KG1 (cell line): ENCODE measurements at regions not wholly inside any gene's neighbourhood (a gene's known extent, or its start where the extent isn't known, plus 50 kb on each side); places are given as distances from the start of the nearest gene placed in this dataset.
"Not testable (repeated sequence)": the region's sequence is repeated elsewhere in the genome, so short reads cannot be mapped to it uniquely, and the experiment has no call there.

Experiments used
- DNase-seq: peaks from one replicate; lab custom pipeline; 2025; lab: John Stamatoyannopoulos, UW

DNA sequence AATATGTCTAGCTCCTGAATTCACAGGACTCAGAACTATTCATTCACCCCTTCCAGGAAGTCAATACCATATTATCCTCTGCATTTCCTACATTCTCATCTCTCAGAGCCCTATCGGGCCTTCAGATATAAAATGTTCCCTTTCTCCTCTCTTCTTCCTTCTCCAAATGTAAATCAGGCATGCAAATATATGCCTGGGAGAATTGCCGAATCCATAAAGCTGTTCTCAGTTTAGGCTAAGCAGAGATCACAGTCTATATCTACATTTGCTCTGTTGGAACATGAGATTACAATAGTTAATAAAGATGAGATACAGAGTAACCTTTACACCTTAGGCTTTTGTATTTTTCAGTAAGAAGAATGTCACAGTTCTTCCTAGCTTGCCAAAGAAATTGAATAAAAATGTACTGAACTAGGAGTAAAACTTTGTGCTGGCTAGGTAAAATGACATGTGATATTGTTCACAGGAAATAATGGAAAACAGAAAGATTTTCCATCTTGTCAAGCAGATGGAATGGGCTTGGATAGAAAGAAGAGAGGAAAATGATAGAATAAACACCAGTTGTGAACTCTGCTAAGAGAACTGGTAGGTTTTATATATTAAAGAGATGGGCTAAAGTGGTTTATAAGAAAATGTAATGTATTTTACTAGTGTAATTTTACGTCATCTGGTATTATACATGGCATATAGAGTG is 161.5 kb downstream of the NRIP1 start:
- DNase-seq: no peak

DNA sequence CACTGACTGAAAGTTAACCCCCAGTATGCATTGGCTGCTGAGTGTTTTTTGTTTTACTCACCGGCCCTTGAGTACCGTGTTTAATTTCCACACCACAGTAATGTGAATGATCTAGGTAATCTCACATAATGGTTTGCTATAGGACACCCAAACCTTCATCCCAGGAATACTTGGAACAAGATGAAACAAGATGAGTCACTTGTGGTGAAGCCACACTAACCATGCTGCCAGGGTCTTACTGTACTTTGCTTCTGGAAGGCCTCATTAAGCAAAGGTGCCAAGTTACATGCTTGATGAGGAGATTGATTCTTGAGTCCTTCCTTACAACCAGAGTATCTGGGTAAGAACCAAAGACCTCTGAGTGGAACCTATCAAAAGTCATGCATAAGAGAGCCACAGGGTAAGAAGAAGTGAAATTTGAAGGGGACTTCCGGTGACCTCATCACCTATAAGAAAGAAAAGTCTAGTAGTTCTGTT is 163.3 kb downstream of the NRIP1 start:
- no peak for DNase-seq

DNA sequence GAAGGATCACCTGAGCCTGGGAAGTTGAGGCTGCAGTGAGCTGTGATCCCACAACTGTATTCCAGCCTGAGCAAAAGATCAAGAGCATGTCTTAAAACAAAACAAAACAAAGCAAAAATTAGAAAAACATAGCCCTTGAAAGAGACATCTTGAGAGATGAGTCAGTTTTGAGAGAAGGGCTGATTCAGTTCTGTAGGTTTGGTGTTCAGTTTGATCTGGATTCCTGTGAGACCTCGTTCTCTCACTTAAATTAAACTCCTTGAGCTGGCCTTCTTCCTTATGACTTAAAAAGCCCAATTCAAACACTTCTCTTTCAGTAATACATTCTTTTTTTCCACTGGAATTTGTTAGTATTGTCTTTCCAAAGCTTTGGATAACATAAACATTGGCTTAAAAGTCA is 164.2 kb downstream of the NRIP1 start:
- DNase-seq: no peak

DNA sequence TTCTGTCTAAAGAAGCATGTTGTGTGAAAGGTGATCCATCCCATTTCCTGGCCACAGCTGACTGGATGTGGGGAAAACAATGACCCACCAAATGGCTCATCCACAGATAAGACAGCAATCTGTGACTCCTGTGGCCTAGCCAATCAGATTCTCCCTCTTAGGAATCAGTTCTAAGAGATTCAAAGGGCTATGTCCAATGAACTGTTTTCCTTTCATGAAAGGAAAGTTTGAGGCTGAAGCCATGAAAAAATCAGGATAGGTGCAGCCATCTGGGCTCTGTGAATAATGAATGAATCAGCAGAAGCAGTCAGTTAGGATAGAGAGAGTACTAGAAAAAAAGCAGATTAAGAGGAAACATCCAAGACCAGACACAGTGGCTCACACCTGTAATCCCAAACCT is 164.7 kb downstream of the NRIP1 start:
- no peak for DNase-seq

DNA sequence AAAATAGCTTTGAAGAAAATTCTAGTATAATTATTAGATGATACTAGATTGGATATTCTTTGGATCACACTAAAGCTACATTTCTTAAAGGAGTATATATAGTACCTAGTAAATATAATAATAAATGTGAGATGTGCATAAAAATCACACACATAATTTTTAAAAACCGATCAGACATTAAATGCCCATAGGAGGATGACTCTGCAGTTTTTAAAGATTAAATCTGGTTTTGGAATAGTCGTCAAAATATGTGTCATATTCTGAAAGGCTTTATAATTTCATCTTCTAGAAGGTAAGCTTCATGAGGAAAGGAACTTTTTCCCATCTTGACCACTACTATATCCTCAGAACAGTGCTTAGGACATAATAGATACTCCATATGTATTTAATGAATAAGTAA is 169.0 kb downstream of the NRIP1 start:
- DNase-seq: no peak

DNA sequence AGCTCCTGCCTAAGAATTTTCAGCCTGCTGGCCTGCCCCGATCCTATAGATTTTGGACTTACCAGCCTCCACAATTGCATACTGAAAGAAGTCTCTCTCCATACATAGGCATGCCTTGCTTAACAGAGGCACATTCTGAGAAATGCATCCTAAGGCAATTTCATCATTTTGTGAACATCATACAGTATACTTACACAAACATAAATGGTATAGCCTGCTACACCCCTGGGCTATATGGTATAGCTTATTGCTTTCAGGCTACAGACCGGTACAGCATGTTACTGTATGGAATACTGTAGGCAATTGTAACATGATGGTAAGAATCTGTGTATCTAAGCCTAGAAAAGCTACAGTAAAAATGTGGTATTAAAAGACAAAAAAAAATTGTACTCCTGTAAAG is 174.7 kb downstream of the NRIP1 start:
- no peak for DNase-seq

DNA sequence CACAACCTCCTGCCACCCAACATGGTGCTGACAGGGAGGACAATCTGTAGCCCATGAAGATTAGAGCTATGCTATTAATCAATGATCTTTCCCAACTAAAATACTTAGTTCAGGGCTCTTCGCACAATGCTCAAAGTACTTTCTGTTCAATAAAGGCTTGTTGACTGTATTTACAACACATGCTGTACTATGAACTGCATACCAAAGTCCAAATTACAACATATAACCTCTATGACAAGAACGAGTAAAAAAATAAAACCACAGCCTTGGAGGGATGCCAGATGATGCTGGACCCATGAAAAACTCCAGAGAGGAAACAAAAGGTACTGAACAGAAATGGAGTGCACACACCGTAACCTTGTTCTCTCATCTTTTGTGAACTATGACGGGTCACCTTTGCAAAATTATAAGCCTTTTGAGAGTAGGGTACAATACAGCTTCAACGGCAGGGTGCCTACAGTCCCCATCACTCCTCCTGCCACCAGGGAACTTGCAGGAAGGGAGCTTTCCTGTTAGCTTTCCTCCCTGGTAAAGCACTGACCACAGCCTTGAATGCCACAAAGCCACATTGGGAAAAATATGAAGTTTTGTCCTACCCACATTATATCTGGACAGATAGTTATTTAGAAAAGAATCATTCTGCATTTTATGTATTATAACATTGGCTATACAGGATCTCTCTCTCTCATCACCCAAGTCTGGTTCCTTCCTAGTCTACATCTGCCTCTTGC is 175.6 kb downstream of the NRIP1 start:
- no peak for DNase-seq

DNA sequence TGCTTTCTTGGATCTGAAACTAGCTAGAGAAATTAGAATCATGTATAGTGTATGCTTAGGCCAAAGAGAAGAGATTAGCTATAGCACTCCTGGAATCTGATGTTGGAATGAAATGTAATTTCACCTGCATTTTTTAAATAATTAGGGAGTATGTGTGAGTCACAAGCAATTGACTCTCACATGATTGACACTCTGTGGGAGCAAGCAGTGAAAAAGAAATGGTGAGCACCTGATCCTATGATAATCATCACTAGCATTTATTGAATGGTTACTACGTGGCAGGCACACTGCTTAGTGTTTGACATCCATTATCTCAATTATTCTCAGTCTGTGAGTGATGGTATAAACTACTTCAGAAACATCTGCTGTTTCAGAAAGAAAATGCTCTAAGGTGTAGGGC is 176.6 kb downstream of the NRIP1 start:
- no peak for DNase-seq

DNA sequence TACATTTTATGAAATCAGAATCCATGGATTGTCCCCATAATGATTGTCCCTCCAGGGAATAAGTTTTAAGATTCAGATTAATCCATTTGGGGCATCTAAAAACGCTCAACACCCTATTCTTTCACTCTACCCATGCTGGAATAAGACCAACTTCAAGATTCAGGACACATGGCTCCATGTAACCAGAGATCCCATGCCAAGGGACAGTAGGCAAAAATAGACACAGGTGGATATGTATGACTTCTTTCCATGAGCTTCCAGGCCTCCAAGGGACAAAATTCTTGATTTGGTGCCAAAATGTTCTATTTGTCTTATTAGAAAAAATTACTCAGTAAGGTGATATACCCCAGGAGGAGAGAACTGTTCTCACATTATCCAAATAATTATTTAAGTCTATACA is 178.8 kb downstream of the NRIP1 start:
- no peak for DNase-seq

DNA sequence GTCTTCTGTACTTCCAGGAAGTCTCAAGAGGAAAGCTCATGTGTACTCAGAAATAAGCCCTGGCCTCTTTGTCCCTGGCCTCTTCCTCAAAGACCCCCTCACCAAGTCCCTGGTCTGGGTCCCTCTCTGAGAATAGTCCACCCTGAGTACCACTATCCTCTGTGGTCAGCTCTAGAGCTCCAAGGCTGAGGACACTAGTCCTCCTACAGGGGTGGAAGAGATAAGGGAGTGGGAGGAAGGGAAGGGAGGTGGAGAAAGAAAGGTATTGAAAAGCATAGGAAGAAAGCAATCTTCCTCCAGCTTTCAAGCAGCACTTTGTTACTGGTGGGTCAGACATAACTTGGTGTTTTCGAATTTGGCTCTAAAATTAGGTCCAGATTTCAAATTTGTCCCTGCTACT is 181.4 kb downstream of the NRIP1 start:
- no peak for DNase-seq

DNA sequence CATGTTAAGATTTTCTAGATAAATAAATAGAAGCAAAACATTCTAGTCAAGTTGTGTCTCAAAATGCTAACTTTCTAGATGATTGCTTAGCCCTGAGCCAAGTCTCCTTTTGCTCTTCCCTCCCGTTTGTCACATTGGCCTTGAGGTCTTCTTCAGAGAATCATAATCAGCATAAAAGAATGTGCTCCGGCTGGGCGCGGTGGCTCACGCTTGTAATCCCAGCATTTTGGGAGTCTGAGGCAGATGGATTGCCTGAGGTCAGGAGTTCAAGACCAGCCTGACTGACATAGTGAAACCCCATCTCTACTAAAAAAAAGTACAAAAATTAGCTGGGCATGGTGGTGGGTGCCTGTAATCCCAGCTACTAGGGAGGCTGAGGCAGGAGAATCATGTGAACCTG is 182.3 kb downstream of the NRIP1 start:
- not testable (repeated sequence) for DNase-seq

DNA sequence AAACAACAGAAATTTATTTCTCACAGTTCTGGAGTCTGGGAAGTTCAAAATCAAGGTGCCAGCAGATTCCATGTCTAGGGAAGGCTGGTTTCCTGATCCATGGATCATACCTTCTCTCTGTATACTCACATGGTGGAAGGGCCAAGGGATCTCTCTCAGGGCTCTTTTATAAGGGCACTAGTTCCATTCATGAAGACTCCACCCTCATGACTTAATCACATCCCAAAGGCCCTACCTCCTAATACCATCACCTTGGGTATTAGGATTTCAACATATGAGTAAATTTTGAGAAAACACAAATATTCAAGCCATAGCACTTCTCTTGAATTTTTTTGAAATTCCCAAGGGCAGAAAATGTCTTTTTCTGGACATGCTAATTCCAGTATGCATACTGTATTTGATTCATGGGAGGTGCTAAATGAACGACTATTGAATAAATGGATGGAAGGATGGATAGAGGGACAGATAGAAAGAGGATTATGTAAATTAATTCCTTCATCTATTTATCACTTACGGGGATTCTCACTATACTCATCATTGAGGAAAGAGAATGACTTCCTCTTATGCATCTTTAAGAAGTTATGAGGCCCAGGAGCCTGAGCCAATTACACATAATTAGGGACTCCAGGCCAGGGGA is 182.8 kb downstream of the NRIP1 start:
- no peak for DNase-seq

DNA sequence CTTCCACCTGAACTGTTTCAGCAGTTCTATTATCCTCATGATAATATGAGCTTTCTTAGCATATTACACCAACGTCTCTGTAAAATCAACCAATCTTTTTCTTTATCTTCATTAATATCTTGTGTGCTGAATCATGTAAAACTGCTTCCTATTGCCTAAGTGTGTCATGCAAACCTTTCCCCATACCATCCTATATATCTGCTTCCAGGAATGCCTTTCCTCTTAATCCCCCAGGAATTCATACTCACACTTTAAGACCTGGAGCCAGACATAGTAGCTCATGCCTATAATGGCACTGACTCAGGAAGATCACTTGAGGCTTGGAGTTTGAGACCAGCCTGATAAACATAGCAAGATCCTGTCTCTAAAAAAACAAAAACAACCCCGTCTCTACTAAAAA is 183.9 kb downstream of the NRIP1 start:
- DNase-seq: no peak

DNA sequence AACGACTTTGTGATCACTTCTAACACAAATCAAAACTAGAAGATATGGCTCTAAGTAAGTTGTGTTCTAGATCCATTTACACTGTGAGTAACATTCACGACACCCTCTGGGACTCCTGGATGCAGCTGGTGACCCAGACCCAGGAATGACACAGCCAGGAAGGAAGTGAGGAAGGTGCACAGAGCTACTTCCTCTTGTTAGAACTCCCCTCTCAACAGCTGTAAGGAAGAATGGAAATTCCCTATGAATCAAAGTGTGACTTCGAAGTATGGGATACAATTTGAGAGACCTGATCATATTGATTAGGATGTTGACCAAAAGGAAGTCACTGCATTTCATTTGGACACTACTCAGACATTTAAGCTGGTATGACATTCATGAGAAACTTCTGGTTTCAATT is 185.3 kb downstream of the NRIP1 start:
- no peak for DNase-seq

DNA sequence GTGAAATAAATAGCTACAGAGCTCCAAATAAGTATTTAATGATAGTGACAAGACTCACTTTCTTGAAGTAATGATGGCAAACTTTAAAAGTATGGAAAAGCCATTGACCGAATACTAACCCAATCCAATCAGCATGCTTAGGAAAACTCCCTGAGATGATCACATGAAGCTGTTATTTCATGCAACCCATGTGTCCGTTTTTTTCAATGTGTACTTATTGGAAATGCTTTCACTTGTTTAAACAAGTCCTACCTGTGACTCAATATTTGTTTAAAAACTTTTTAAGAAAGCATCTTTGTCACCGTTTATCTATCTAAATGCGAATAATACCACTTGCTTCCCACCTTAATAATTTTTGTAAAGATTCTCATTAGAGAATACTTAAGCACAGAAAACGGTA is 185.8 kb downstream of the NRIP1 start:
- no peak for DNase-seq

DNA sequence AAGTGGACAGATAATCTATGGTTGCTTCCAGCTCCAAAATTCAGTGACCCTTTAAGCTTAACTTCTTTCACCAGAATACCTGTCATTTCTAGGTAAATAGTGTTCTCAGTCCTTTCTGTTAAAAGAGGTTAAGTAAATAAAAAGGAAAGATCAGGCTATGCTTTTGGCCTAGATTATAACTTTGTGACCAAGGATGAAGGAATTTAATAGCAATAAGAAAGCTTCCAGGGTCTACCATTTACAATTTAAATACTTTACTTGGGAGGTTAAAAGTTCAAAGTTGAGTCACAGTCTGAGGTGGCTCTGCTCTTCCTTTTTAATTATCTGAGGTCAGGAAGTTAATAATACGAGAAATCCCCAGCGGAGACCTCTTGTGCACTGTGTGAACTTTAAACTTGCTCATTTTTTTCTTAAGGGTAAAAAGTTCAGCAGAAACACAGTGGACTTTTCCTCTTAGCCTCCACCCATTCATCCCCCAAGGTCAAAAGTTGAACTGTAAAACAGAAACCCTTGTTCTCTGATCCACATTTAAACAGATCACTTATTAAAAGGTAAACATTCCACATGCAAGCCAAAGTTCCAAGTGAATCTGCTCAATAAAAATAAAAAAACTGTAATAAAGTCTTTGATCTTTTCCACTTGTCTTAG is 187.1 kb downstream of the NRIP1 start:
- no peak for DNase-seq

DNA sequence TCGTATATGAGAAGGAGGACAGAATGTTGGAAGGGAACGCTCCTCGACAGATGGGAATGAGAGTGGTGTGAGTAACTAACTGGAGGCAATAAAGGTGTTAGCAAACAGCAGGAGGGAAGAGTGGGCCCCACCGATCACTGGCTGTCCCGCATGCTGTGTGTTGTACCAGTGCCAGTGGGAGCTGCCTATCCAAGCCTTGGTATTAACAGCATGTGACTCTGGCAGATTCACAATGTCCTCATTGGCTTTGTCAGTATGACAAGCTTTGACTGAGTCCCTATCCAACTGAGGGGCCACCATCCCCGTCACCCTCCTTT is 188.3 kb downstream of the NRIP1 start:
- no peak for DNase-seq

DNA sequence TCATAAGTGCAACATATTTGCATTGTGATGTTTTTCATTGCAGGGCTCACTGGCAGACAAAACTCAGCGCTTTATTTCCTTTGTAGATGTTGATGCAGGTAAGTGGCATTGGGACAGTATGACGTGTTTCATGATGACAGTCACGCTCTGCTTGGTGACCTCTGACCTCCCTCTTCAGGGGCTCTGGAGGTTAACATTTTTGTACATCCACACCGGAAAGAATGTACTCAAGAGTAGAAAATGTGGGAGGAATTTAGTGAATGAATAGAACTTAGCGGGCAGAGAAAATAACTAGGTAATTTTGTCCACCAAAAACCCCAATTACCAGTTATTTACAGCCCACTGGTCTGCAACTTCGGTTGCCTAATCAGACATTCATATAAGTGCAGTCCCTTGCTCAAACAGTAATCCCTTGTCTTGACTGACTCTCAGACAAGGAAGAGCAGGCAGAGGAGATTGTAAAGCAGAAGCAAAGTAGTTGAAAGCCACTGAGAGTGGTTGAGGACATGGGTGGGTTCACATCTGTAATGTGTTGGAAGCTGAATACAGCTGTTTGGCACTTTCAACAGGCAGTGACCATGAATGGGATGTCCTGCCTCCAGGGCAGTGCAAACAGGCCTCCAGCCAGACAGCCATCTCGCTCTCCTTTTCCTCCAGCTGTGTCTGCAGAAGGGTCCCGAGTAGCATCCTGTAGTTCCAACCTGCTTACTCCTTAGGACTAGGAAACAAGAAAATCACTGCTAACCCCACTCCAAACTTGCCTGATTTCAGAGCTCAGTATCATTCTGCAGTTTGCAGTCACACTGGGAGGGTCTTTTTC is 188.9 kb downstream of the NRIP1 start:
- DNase-seq: no peak

DNA sequence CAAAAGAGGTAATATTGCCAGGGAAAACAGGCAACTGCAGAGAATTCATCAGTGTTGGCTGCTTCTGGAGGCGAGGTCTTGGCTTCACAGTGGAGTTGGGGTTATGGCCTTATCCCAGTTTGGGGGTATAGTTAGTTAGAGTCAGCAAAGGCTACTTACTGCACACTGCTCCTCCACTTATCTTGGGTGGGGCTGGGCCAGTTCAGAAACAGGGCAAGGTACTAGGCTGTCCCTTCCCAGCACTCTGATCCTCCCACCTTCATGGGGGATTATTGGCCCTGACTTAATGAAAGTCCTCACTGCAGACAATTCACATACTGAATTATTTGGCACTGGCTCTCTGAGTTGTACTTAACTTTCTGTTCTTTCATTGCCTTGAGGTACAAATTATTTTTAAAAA is 189.6 kb downstream of the NRIP1 start:
- DNase-seq: no peak

DNA sequence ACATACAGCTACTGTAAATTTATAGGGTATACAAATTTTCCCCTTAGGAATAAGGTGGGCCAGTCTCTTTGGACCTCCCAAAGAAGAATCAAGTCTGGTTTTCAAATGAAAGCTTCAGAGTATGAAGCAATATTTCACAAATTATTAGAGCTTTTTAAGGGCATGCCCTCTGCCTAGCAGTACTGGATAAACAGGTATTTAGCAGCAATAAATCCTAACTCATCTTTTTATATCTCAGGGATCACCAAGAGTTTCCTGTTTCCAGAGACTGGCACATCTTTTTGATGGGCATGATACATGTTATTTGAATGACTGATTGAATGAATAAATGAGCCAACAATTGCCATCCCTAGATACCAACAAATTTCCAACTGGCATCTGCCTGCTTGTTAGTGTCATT is 190.4 kb downstream of the NRIP1 start:
- no peak for DNase-seq

DNA sequence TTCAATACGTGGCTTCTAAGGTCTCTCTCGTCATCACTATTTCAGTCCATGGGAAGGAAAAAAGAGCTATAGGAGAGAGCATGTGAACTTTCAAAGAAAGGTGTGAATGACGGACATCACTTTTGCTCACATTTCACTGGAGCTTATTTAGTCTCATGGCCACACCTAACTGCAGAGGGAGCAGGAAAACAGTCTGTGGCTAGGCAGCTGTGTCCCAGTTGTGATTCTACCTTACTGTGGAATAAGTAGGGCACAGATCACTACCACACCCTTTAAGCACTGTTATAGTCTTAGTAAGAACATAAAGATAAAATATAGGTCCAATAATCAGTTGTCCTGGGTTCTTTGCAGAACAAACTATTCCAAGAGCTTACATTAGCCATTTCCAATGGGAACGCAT is 192.9 kb downstream of the NRIP1 start:
- DNase-seq: no peak

DNA sequence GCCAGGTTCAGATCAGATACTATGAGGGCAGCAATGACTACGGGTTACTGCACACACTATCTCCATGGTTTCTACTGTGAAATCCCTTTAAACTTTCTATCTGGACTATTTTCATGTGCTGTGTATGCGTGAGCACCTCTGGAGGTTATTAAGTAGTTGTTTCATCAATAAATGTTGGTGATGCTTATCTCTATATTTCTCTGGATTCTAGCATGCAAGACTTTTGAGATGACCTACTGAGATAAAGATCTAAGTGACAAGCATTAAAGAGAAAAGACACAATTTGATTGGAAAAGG is 194.0 kb downstream of the NRIP1 start:
- no peak for DNase-seq
